ENCODE measurements at regions not wholly inside any gene's neighbourhood (a gene's known extent, or its start where the extent isn't known, plus 50 kb on each side); places are given as distances from the start of the nearest gene placed in this dataset.

- Histone ChIP-seq H3K36me3 (ENCODE audit: low read length) (no peaks in the 10 kb centered on the region), H3K4me2 (ENCODE audit: low read depth, low read length, poor library complexity, severe bottlenecking) (no peak overlapping the region), H4K20me1 (ENCODE audit: low read depth, low read length) (no peaks in the 10 kb centered on the region), H3K9ac (ENCODE audit: low read length) (no peak overlapping the region), H2AFZ (ENCODE audit: low read depth, low read length, severe bottlenecking) (no peak overlapping the region), H3K27ac (ENCODE audit: low read depth, low read length) (no peak overlapping the region), H3F3A (ENCODE audit: insufficient read depth) (no peaks in the 10 kb centered on the region), H3K9me2 (replicated peaks; ENCODE audit: insufficient read depth, low read length) (no peaks in the 10 kb centered on the region), H3K27me3 (ENCODE audit: low read length) (no peaks in the 10 kb centered on the region), H3K79me2 (ENCODE audit: insufficient read depth, low read length) (no peaks in the 10 kb centered on the region), H3K4me3 (ENCODE audit: insufficient read depth, low read length, poor library complexity, severe bottlenecking) (no peak overlapping the region), H3K9me3 (ENCODE audit: insufficient read depth, low read length) (no peaks in the 10 kb centered on the region)
- no peak for TF ChIP-seq CTCF (IDR thresholded peaks at IDR 0.05; ENCODE audit: insufficient read depth, low read length, poor library complexity, severe bottlenecking)
- no peak for TF ChIP-seq EZH2phosphoT487 (conservative IDR thresholded peaks at IDR 0.05; ENCODE audit: low read length)
Measured at GRCh38 chr11:31943056-31943780, 132.1 kb upstream of the PAX6 start.

GRCh38 chr11:31940371-31941037 lies 129.4 kb upstream of the PAX6 start:
- no peak overlapping the region for H2AFZ ChIP-seq (ENCODE audit: low read depth, low read length, severe bottlenecking)
- no peak overlapping the region for H3K27ac ChIP-seq (ENCODE audit: low read depth, low read length)
- no peak for TF ChIP-seq CTCF (IDR thresholded peaks at IDR 0.05; ENCODE audit: insufficient read depth, low read length, poor library complexity, severe bottlenecking)
- TF ChIP-seq EZH2phosphoT487 (conservative IDR thresholded peaks at IDR 0.05; ENCODE audit: low read length) = no peak
- H3K9me3 ChIP-seq (ENCODE audit: insufficient read depth, low read length) = no peaks in the 10 kb centered on the region
- H3F3A ChIP-seq (ENCODE audit: insufficient read depth) = no peaks in the 10 kb centered on the region
- H3K4me2 ChIP-seq (ENCODE audit: low read depth, low read length, poor library complexity, severe bottlenecking) = no peak overlapping the region
- H4K20me1 ChIP-seq (ENCODE audit: low read depth, low read length) = no peaks in the 10 kb centered on the region
- no peak overlapping the region for H3K9ac ChIP-seq (ENCODE audit: low read length)
- no peaks in the 10 kb centered on the region for H3K9me2 ChIP-seq (replicated peaks; ENCODE audit: insufficient read depth, low read length)
- H3K4me3 ChIP-seq (ENCODE audit: insufficient read depth, low read length, poor library complexity, severe bottlenecking) = no peak overlapping the region
- no peaks in the 10 kb centered on the region for H3K79me2 ChIP-seq (ENCODE audit: insufficient read depth, low read length)
- H3K27me3 ChIP-seq (ENCODE audit: low read length) = no peaks in the 10 kb centered on the region
- no peaks in the 10 kb centered on the region for H3K36me3 ChIP-seq (ENCODE audit: low read length)

GRCh38 chr11:31939004-31939403 lies 127.9 kb upstream of the PAX6 start:
- Histone ChIP-seq H3K4me3 (ENCODE audit: insufficient read depth, low read length, poor library complexity, severe bottlenecking) (no peak overlapping the region), H3K27me3 (ENCODE audit: low read length) (no peaks in the 10 kb centered on the region), H3K4me2 (ENCODE audit: low read depth, low read length, poor library complexity, severe bottlenecking) (no peak overlapping the region), H3K36me3 (ENCODE audit: low read length) (no peaks in the 10 kb centered on the region), H4K20me1 (ENCODE audit: low read depth, low read length) (no peaks in the 10 kb centered on the region), H2AFZ (ENCODE audit: low read depth, low read length, severe bottlenecking) (no peak overlapping the region), H3K79me2 (ENCODE audit: insufficient read depth, low read length) (no peaks in the 10 kb centered on the region), H3K9me2 (replicated peaks; ENCODE audit: insufficient read depth, low read length) (no peaks in the 10 kb centered on the region), H3K27ac (ENCODE audit: low read depth, low read length) (no peak overlapping the region), H3K9me3 (ENCODE audit: insufficient read depth, low read length) (no peaks in the 10 kb centered on the region), H3K9ac (ENCODE audit: low read length) (no peak overlapping the region), H3F3A (ENCODE audit: insufficient read depth) (no peaks in the 10 kb centered on the region)
- TF ChIP-seq CTCF (IDR thresholded peaks at IDR 0.05; ENCODE audit: insufficient read depth, low read length, poor library complexity, severe bottlenecking) (no peak), EZH2phosphoT487 (conservative IDR thresholded peaks at IDR 0.05; ENCODE audit: low read length) (no peak)
